Neural crest cell (in vitro differentiated cells): ENCODE measurements at regions not wholly inside any gene's neighbourhood (a gene's known extent, or its start where the extent isn't known, plus 50 kb on each side); places are given as distances from the start of the nearest gene placed in this dataset.

Source experiments
- DNase-seq: peaks from one replicate; pipeline ENCODE4 v3.0.0; 2021; ENCODE audit warnings: low read depth, mixed read lengths, low spot score
- H3K27ac Mint-ChIP-seq: one replicate; pipeline ENCODE4 v1.8.0; 2021; ENCODE audit warnings: mild to moderate bottlenecking, mixed read lengths; ENCODE audit not compliant: unreplicated experiment
- H3K27me3 Mint-ChIP-seq: 2 replicates; pipeline ENCODE4 v1.8.0; 2021; ENCODE audit warnings: low read depth, mild to moderate bottlenecking, mixed read lengths
- H3K36me3 Mint-ChIP-seq: 2 replicates; pipeline ENCODE4 v1.8.0; 2021; ENCODE audit warnings: low read depth, mild to moderate bottlenecking, mixed read lengths
- H3K4me1 Mint-ChIP-seq: 2 replicates; pipeline ENCODE4 v1.8.0; 2021; ENCODE audit warnings: mixed read lengths
- H3K4me3 Mint-ChIP-seq: one replicate; pipeline ENCODE4 v1.8.0; 2021; ENCODE audit warnings: mild to moderate bottlenecking, mixed read lengths
- H3K9me3 Mint-ChIP-seq: 2 replicates; pipeline ENCODE4 v1.8.0; 2021; ENCODE audit warnings: mixed read lengths
- CTCF ChIP-seq: fragments of 200-600 bp; sonication (generic); conservative IDR thresholded peaks from 2 replicates; pipeline ENCODE4 v1.5.0; 2021; ENCODE audit warnings: antibody characterized with exemption, mild to moderate bottlenecking

GRCh38 chr1:29643281-29643680, 407.0 kb downstream of the PTPRU start:
- no peaks in the 10 kb centered on the region for H3K9me3 Mint-ChIP-seq
- no peak for DNase-seq

GRCh38 chr1:29642519-29642918, 406.2 kb downstream of the PTPRU start:
- no peak for TF ChIP-seq CTCF
- DNase-seq, result no peak
- Mint-ChIP-seq H3K9me3 (no peaks in the 10 kb centered on the region), H3K27me3 (no peaks in the 10 kb centered on the region), H3K27ac (no peak overlapping the region), H3K36me3 (no peaks in the 10 kb centered on the region), H3K4me3 (no peak overlapping the region), H3K4me1 (no peaks in the 10 kb centered on the region)

More at GRCh38 chr1:29643281-29643680, 407.0 kb downstream of the PTPRU start:
- H3K27ac Mint-ChIP-seq, result no peak overlapping the region
- no peaks in the 10 kb centered on the region for H3K4me1 Mint-ChIP-seq
- peaks cover 5% of the 10 kb centered on the region for H3K27me3 Mint-ChIP-seq
- no peak for TF ChIP-seq CTCF
- no peak overlapping the region for H3K4me3 Mint-ChIP-seq
- H3K36me3 Mint-ChIP-seq, result no peaks in the 10 kb centered on the region

GRCh38 chr1:29641921-29642320, 405.6 kb downstream of the PTPRU start:
- H3K27ac Mint-ChIP-seq, result no peak overlapping the region
- no peaks in the 10 kb centered on the region for H3K36me3 Mint-ChIP-seq
- no peak for DNase-seq
- no peaks in the 10 kb centered on the region for H3K9me3 Mint-ChIP-seq
- no peaks in the 10 kb centered on the region for H3K4me1 Mint-ChIP-seq
- no peak overlapping the region for H3K4me3 Mint-ChIP-seq
- no peak for TF ChIP-seq CTCF
- H3K27me3 Mint-ChIP-seq, result no peaks in the 10 kb centered on the region

GRCh38 chr1:29640428-29640785, 404.1 kb downstream of the PTPRU start:
- H3K4me3 Mint-ChIP-seq, result no peak overlapping the region
- DNase-seq, result no peak
- H3K9me3 Mint-ChIP-seq, result no peaks in the 10 kb centered on the region

GRCh38 chr1:29639741-29640427, 403.6 kb downstream of the PTPRU start:
- Mint-ChIP-seq H3K4me1 (no peaks in the 10 kb centered on the region), H3K27me3 (no peaks in the 10 kb centered on the region), H3K9me3 (no peaks in the 10 kb centered on the region), H3K27ac (no peak overlapping the region), H3K36me3 (no peaks in the 10 kb centered on the region), H3K4me3 (no peak overlapping the region)
- no peak for DNase-seq
- TF ChIP-seq CTCF, result no peak

More at GRCh38 chr1:29640428-29640785, 404.1 kb downstream of the PTPRU start:
- Mint-ChIP-seq H3K4me1 (no peaks in the 10 kb centered on the region), H3K27me3 (no peaks in the 10 kb centered on the region), H3K36me3 (no peaks in the 10 kb centered on the region), H3K27ac (no peak overlapping the region)
- no peak for TF ChIP-seq CTCF
